ENCODE measurements at regions not wholly inside any gene's neighbourhood (a gene's known extent, or its start where the extent isn't known, plus 50 kb on each side); places are given as distances from the start of the nearest gene placed in this dataset.
A peak's percentile ranks its signal among the peaks of the same experiment; 100 is the strongest.

- DNase-seq (ENCODE audit: low spot score), result no peak
- Histone ChIP-seq H4K20me1 (ENCODE audit: insufficient read depth, low read length) (no peaks in the 10 kb centered on the region), H3K4me3 (replicated peaks in 1 of 3; ENCODE audit: insufficient read depth in 1 of 3, low read depth in 2 of 3, low read length in 3 of 3) (no peak overlapping the region), H3K9me3 (ENCODE audit: low read length) (no peaks in the 10 kb centered on the region), H3K9ac (ENCODE audit: insufficient read depth, low read depth, low read length) (no peak overlapping the region), H3K4me1 (ENCODE audit: insufficient read depth, low read length) (peaks cover 30% of the 10 kb centered on the region), H2AFZ (ENCODE audit: low read length) (no peak overlapping the region), H3K4me2 (ENCODE audit: low read depth, low read length) (no peak overlapping the region), H3K36me3 (replicated peaks in 1 of 2; ENCODE audit: control insufficient read depth in 1 of 2, insufficient read depth in 2 of 2, low read length in 2 of 2) (no peaks in the 10 kb centered on the region), H3K27ac (ENCODE audit: extremely low read length, insufficient read depth, low read length) (no peak overlapping the region), H3K79me2 (ENCODE audit: insufficient read depth, low read length) (no peaks in the 10 kb centered on the region), H3K27me3 (ENCODE audit: control insufficient read depth in 1 of 2, insufficient read depth in 2 of 2, low read length in 2 of 2) (peaks cover 1 to 6% of the 10 kb centered on the region in 2 experiments; a peak in 2 of 5 replicates)
- intact Hi-C loops (cut with micrococcal nuclease; ENCODE audit: unreplicated experiment) (no loop called here), in situ Hi-C loops (cut with HindIII; ENCODE audit: extremely low pct_ligation_motif_present, low pct_unique_long_range_greater_than_20kb) (no loop called here)
- CTCF ChIA-PET (ENCODE audit: low intra/inter-chr PET ratio, low total read pairs), result no interaction called here
- TF ChIP-seq ZNF124 (CRISPR knock-in tag; IDR thresholded peaks at IDR 0.05), result no peak
- TF ChIP-seq MNT (IDR thresholded peaks at IDR 0.05), result peak; percentile 95
- POLR2A ChIA-PET, result no interaction called here
- BruUV-seq (replicated peaks), result no TSS peak
- WGBS (ENCODE audit: low lambda C conversion rate), result 50% methylated on average over 28 of the region's 30 CpGs
- no peak for FAIRE-seq
- no peak for ATAC-seq
Observed at GRCh38 chr7:73974948-73975926, 52.7 kb upstream of the ELN start.

GRCh38 chr7:73976761-73977618, 51.0 kb upstream of the ELN start:
- H3K4me1 ChIP-seq (ENCODE audit: insufficient read depth, low read length), result peaks cover 39% of the 10 kb centered on the region
- CTCF ChIA-PET (ENCODE audit: low intra/inter-chr PET ratio, low total read pairs), result no interaction called here
- ATAC-seq (no peak), DNase-seq (ENCODE audit: low spot score) (no peak), FAIRE-seq (no peak)
- POLR2A ChIA-PET, result no interaction called here
- no peaks in the 10 kb centered on the region for H3K9me3 ChIP-seq (ENCODE audit: low read length)
- 62% methylated on average over 12 of the region's 24 CpGs for WGBS (ENCODE audit: low lambda C conversion rate)
- in situ Hi-C loops (cut with HindIII; ENCODE audit: extremely low pct_ligation_motif_present, low pct_unique_long_range_greater_than_20kb), result no loop called here
- no peaks in the 10 kb centered on the region for H3K79me2 ChIP-seq (ENCODE audit: insufficient read depth, low read length)
- H3K4me2 ChIP-seq (ENCODE audit: low read depth, low read length), result no peak overlapping the region
- H4K20me1 ChIP-seq (ENCODE audit: insufficient read depth, low read length), result no peaks in the 10 kb centered on the region
- intact Hi-C loops (cut with micrococcal nuclease; ENCODE audit: unreplicated experiment), result no loop called here
- H3K4me3 ChIP-seq (replicated peaks in 1 of 3; ENCODE audit: insufficient read depth in 1 of 3, low read depth in 2 of 3, low read length in 3 of 3), result no peak overlapping the region
- no TSS peak for BruUV-seq (replicated peaks)
- peaks cover 1 to 6% of the 10 kb centered on the region in 2 experiments; a peak in 2 of 5 replicates for H3K27me3 ChIP-seq (ENCODE audit: control insufficient read depth in 1 of 2, insufficient read depth in 2 of 2, low read length in 2 of 2)
- no peak overlapping the region for H3K27ac ChIP-seq (ENCODE audit: extremely low read length, insufficient read depth, low read length)
- H2AFZ ChIP-seq (ENCODE audit: low read length), result no peak overlapping the region
- no peak overlapping the region for H3K9ac ChIP-seq (ENCODE audit: insufficient read depth, low read depth, low read length)
- H3K36me3 ChIP-seq (replicated peaks in 1 of 2; ENCODE audit: control insufficient read depth in 1 of 2, insufficient read depth in 2 of 2, low read length in 2 of 2), result no peaks in the 10 kb centered on the region
- TF ChIP-seq ATF3 (CRISPR knock-in tag; IDR thresholded peaks at IDR 0.05) (no peak), EED (CRISPR knock-in tag; IDR thresholded peaks at IDR 0.05) (no peak), IRX3 (CRISPR knock-in tag; IDR thresholded peaks at IDR 0.05; ENCODE audit: borderline replicate concordance, low read depth) (no peak), CBX2 (IDR thresholded peaks at IDR 0.05; ENCODE audit: low read depth, low read length) (no peak), CBX2 (CRISPR knock-in tag; IDR thresholded peaks at IDR 0.05; ENCODE audit: low read depth) (no peak), RFX3 (CRISPR knock-in tag; IDR thresholded peaks at IDR 0.05) (no peak), AGO1 (IDR thresholded peaks at IDR 0.05; ENCODE audit: low read depth, low read length, poor library complexity, severe bottlenecking) (no peak), GATA4 (IDR thresholded peaks at IDR 0.05; ENCODE audit: borderline replicate concordance, low read depth) (no peak)

All from HepG2 (cell line).